ENCODE measurements at regions not wholly inside any gene's neighbourhood (a gene's known extent, or its start where the extent isn't known, plus 50 kb on each side); places are given as distances from the start of the nearest gene placed in this dataset.

DNA sequence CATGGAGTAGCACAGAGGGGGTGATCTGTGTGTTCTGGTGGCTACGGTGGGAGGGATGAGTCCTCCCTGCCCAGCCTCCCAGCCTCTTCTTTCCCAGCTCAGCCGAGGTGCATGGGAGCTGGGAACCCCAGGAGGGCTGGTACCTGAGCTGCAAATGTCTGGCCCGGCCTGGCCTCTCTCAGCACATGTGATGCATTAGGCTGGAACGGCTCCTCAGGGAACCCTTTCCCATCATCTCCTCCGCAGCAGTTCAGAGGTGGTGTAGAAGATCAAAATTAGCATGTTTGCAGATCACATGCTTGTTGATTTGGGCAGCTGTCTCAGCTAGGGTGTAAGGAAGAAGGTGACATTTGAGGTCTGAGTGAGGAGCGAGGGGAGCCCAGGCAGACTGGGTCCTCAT lies 126.6 kb downstream of the EMX2 start:
- TF ChIP-seq CTCF (conservative IDR thresholded peaks at IDR 0.05; ENCODE audit: low read length) = no peak
- TF ChIP-seq EZH2phosphoT487 (IDR thresholded peaks at IDR 0.05; ENCODE audit: borderline replicate concordance, low read depth, low read length) = no peak
